LNCaP clone FGC (cell line): ENCODE measurements at regions not wholly inside any gene's neighbourhood (a gene's known extent, or its start where the extent isn't known, plus 50 kb on each side); places are given as distances from the start of the nearest gene placed in this dataset.

Experiments used
- DNase-seq: peaks from one replicate; pipeline ENCODE4 v3.0.0-alpha.2; 2011; ENCODE audit warnings: low read depth
- H3K4me3 ChIP-seq: 2 replicates; pipeline ENCODE4 v1.5.1; 2011; ENCODE audit warnings: mild to moderate bottlenecking, low read depth, low read length, control low read depth
- CTCF ChIP-seq: IDR thresholded peaks from 2 replicates; pipeline ENCODE4 v1.5.1; 2012; ENCODE audit warnings: mild to moderate bottlenecking; ENCODE audit not compliant: control insufficient read depth, insufficient read depth; ENCODE audit errors: extremely low read depth

DNA sequence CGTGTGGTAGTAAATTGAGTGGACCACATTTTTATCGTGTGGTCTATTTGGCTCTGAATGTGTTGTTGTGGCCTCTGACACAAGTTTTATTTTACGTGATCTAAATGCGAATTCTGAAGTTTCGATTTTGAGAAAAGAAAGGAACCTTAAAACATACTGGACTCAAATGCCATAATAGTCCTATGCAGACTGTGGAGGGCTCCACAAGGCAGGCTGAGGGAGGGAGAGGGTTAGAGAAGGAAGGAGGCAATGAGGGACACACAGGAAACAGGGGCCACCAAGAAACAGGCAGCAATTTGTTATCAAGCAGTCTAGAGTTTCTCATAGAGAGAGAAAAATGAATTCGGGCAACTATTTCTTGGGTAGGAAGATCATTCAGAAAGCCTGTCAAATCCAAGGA lies 110.4 kb upstream of the SEMA6A start:
- no peak for DNase-seq
- H3K4me3 ChIP-seq, result no peak overlapping the region
- TF ChIP-seq CTCF, result no peak

DNA sequence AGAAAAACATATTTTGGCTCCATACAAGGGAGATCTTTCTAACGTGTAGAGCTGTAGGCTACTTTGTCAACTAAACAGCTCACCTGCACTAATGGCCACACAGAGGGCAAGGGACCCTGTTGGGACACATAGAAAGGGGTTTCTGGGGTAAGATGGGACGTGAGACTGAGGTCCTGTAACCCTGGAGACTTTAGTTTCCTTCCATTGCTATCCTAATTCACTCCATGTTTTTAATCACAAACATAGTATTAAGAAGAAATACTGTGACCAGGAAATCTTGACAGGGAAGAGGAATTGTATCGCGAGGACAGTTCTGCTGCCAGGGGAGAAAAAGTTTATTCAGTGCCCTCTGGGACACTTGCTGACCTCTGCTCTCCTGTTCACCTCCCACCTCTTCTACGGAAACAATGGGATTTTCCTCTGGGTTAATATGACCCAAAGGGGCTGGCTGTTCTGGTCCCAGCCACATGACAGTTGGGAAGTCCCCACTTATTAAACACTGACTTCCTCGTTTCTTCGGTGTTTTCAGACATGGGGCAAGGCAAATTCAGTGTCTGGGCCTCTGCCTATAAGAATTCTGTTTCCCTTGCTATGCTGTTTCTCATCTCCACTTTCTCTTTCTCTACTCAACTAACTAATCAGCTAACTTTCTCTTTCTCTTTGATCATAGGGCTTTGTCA lies 106.9 kb upstream of the SEMA6A start:
- no peak overlapping the region for H3K4me3 ChIP-seq
- TF ChIP-seq CTCF, result no peak
- DNase-seq, result no peak

DNA sequence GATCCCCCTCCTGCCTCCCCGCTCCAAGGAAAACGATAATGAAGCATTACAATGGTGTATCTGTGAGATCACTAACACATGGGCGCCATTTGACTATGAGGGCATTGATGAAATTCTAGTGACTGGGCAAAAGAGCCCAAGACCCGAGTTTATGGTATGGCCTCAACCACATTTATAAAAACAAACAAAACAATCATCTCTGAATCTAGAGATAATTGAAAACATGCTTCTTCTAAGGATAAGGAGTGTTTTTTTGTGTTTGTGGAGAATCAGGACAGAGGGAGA lies 100.9 kb upstream of the SEMA6A start:
- no peak overlapping the region for H3K4me3 ChIP-seq
- TF ChIP-seq CTCF, result no peak
- DNase-seq, result no peak

DNA sequence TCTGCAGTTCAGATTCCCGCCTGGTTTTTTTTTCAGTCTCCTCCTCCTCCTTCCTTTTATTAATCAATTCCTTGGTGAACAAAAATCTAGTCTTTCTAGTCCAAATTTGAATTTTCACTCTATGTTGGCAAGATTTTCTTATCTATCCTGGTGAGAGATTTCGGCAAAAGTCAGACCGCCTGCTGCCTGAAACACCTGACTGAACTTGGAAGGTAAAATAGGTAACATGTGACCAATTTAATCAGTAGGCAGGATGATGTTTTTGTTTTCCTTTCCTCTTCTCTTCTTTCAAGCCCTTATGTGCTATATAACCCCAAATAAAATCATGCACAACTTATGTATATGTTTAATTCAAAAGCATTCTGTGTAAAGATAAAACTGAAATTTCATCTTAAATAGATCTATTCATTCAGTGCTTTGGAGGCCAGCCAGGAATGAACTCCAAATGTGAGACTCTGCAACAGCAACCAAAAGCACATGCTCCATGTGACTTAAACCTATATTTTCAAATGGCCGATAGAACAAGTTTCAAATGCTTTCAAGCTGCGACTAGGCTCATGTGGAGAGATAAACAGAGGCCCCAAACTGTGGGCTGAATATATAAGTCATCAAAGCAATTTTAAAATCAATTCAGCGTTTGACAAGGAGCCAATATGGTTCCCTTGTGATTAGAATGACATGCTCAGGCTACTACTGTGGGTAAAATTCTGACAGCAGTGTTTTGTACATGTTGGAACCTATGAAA lies 100.4 kb upstream of the SEMA6A start:
- DNase-seq, result no peak
- no peak for TF ChIP-seq CTCF

GRCh38 chr5:116673453-116673852 lies 98.8 kb upstream of the SEMA6A start:
- no peak for DNase-seq
- no peak for TF ChIP-seq CTCF
- no peak overlapping the region for H3K4me3 ChIP-seq

More for the DNA sequence above, 100.4 kb upstream of the SEMA6A start:
- no peak overlapping the region for H3K4me3 ChIP-seq

DNA sequence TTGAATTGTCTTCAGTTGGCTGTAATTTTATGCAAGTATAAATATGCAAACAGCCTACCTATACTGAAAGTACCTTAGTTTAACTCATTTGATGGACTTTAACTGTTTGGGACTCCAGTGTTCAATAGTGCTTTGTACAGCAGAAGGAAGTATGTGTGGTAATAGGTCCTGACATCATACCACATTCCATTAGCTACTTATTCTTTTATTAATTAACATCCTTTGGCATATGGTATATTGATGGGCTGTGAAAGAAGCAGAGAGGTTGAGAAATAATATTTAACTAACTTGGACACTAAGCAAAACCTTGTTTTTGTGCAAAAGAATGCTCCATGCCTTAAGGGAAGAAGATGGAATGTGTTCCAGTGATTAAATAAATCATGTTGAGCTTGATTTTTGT lies 97.6 kb upstream of the SEMA6A start:
- H3K4me3 ChIP-seq, result no peak overlapping the region
- DNase-seq, result no peak
- TF ChIP-seq CTCF, result no peak
